MCF 10A (cell line): ENCODE measurements at regions not wholly inside any gene's neighbourhood (a gene's known extent, or its start where the extent isn't known, plus 50 kb on each side); places are given as distances from the start of the nearest gene placed in this dataset.
A peak's percentile ranks its signal among the peaks of the same experiment; 100 is the strongest.
"Not testable (repeated sequence)": the region's sequence is repeated elsewhere in the genome, so short reads cannot be mapped to it uniquely, and the experiment has no call there.

Source experiments
- BruUV-seq: library from RNA; stranded (reverse); fragments of 400-500 nt; replicated peaks from 2 replicates; lab custom pipeline; 2021; lab: Mats Ljungman, UMichigan
- CTCF ChIA-PET: fragments of 300-600 bp; sonication (Branson Sonifier 250); formaldehyde crosslinking; extraction: SDS; loops from one replicate; lab custom pipeline; 2021; ENCODE audit warnings: antibody characterized with exemption, inconsistent platforms; lab: Yijun Ruan, JAX
- POLR2A ChIA-PET: fragments of 300-600, 350-650 bp; sonication (Branson Sonifier 250); formaldehyde crosslinking; extraction: SDS; loops from one replicate; lab custom pipeline; 2020; ENCODE audit warnings: antibody characterized with exemption, inconsistent platforms; lab: Yijun Ruan, JAX
- DNase-seq: peaks from one replicate; pipeline ENCODE4 v3.0.0-alpha.2; 2018; ENCODE audit not compliant: unreplicated experiment
- H3K27ac Mint-ChIP-seq: one replicate; pipeline ENCODE4 v1.8.0; 2022; ENCODE audit warnings: mild to moderate bottlenecking, low read depth, mixed read lengths; ENCODE audit not compliant: unreplicated experiment
- H3K27me3 Mint-ChIP-seq: one replicate; pipeline ENCODE4 v1.8.0; 2022; ENCODE audit warnings: mixed read lengths; ENCODE audit not compliant: insufficient read depth, unreplicated experiment
- H3K36me3 Mint-ChIP-seq: one replicate; pipeline ENCODE4 v1.8.0; 2022; ENCODE audit warnings: mild to moderate bottlenecking, moderate library complexity, mixed read lengths; ENCODE audit not compliant: insufficient read depth, unreplicated experiment
- H3K4me1 Mint-ChIP-seq: one replicate; pipeline ENCODE4 v1.8.0; 2022; ENCODE audit warnings: mixed read lengths; ENCODE audit not compliant: insufficient read depth, unreplicated experiment
- H3K4me3 Mint-ChIP-seq: one replicate; pipeline ENCODE4 v1.8.0; 2022; ENCODE audit warnings: mild to moderate bottlenecking, moderate library complexity, mixed read lengths; ENCODE audit not compliant: unreplicated experiment
- H3K9me3 Mint-ChIP-seq: one replicate; pipeline ENCODE4 v1.8.0; 2022; ENCODE audit warnings: mixed read lengths; ENCODE audit not compliant: unreplicated experiment
- CTCF ChIP-seq: fragments of 200-600 bp; IDR thresholded peaks from one replicate; pipeline ENCODE4 v1.8.0; 2022; ENCODE audit warnings: antibody characterized with exemption, mild to moderate bottlenecking; ENCODE audit not compliant: unreplicated experiment
- intact Hi-C: fragments of 100-400 bp; cut with micrococcal nuclease; formaldehyde crosslinking; loops from 2 replicates; pipeline ENCODE4 v1.14.1; 2022

GRCh38 chr14:57150449-57150848 lies 118.3 kb downstream of the EXOC5 start:
- intact Hi-C loops = no loop called here
- Mint-ChIP-seq H3K27me3 (no peaks in the 10 kb centered on the region), H3K4me3 (no peak overlapping the region), H3K9me3 (no peaks in the 10 kb centered on the region), H3K36me3 (no peaks in the 10 kb centered on the region), H3K4me1 (no peaks in the 10 kb centered on the region), H3K27ac (no peak overlapping the region)
- no peak for DNase-seq
- TF ChIP-seq CTCF = no peak
- ChIA-PET CTCF (no interaction called here), POLR2A (no interaction called here)
- no TSS peak for BruUV-seq

- Mint-ChIP-seq H3K4me1 (no peaks in the 10 kb centered on the region), H3K9me3 (no peaks in the 10 kb centered on the region), H3K27ac (no peak overlapping the region), H3K4me3 (no peak overlapping the region), H3K36me3 (no peaks in the 10 kb centered on the region), H3K27me3 (peaks cover 10% of the 10 kb centered on the region)
- intact Hi-C loops = no loop called here
- POLR2A ChIA-PET = no interaction called here
- no TSS peak for BruUV-seq
- TF ChIP-seq CTCF = no peak
- DNase-seq = no peak
- CTCF ChIA-PET = no interaction called here
These were observed 129.5 kb downstream of the EXOC5 start for GRCh38 chr14:57139173-57139572.

GRCh38 chr14:57136669-57137328 lies 131.9 kb downstream of the EXOC5 start:
- CTCF ChIA-PET = no interaction called here
- no peaks in the 10 kb centered on the region for H3K9me3 Mint-ChIP-seq
- peaks cover 10% of the 10 kb centered on the region for H3K27me3 Mint-ChIP-seq
- intact Hi-C loops = no loop called here
- BruUV-seq = no TSS peak
- DNase-seq = peak; percentile 16
- no peak for TF ChIP-seq CTCF
- no peak overlapping the region for H3K4me3 Mint-ChIP-seq
- no peak overlapping the region for H3K27ac Mint-ChIP-seq
- no peaks in the 10 kb centered on the region for H3K4me1 Mint-ChIP-seq
- POLR2A ChIA-PET = no interaction called here
- no peaks in the 10 kb centered on the region for H3K36me3 Mint-ChIP-seq

- not testable (repeated sequence) for BruUV-seq, H3K9me3 Mint-ChIP-seq
These were observed 140.9 kb downstream of the EXOC5 start for GRCh38 chr14:57127809-57128208.

More at GRCh38 chr14:57127809-57128208, 140.9 kb downstream of the EXOC5 start:
- peaks cover 19% of the 10 kb centered on the region for H3K27me3 Mint-ChIP-seq
- CTCF ChIA-PET, H3K36me3 Mint-ChIP-seq, POLR2A ChIA-PET, intact Hi-C loops, H3K27ac Mint-ChIP-seq, H3K4me1 Mint-ChIP-seq, DNase-seq, H3K4me3 Mint-ChIP-seq: not testable (repeated sequence)
